NT2/D1 (cell line): ENCODE measurements at regions not wholly inside any gene's neighbourhood (a gene's known extent, or its start where the extent isn't known, plus 50 kb on each side); places are given as distances from the start of the nearest gene placed in this dataset.

ENCODE experiments used
- SUZ12 ChIP-seq: IDR thresholded peaks from 2 replicates; pipeline ENCODE4 v1.6.1; 2011; ENCODE audit not compliant: insufficient read length, insufficient read depth; ENCODE audit errors: extremely low read depth
- YY1 ChIP-seq: IDR thresholded peaks from 2 replicates; pipeline ENCODE4 v1.6.1; 2011; ENCODE audit not compliant: insufficient read length, insufficient read depth
- ZNF274 ChIP-seq: IDR thresholded peaks from 2 replicates; pipeline ENCODE4 v1.6.1; 2011; ENCODE audit warnings: mild to moderate bottlenecking, low read depth, low read length

DNA sequence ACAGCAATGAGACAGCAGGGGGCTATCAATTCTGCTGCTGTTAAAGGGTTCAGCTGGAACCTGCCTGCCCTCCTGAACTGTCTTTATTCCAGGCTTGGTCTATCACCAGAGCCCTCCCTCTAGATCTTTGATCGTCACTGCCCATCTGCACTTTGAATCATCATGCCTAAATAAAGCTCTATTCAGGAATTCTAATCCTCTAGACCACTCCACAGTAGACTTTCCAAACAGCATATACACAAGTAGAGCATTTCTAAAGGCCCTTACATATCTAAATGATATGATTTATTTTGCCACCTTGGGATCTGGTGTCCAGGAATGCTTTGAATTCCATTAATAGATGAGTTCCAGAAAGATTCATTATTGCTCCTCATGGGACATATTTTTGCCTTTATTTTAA, 542.1 kb upstream of the SYT4 start:
- no peak for TF ChIP-seq SUZ12
- TF ChIP-seq YY1 = no peak
- no peak for TF ChIP-seq ZNF274
